ENCODE measurements at regions not wholly inside any gene's neighbourhood (a gene's known extent, or its start where the extent isn't known, plus 50 kb on each side); places are given as distances from the start of the nearest gene placed in this dataset.
A peak's percentile ranks its signal among the peaks of the same experiment; 100 is the strongest.
"Not testable (repeated sequence)": the region's sequence is repeated elsewhere in the genome, so short reads cannot be mapped to it uniquely, and the experiment has no call there.

GRCh38 chr3:83251490-83251889 lies 1490.0 kb upstream of the GBE1 start:
- no peak for DNase-seq (ENCODE audit: low read depth in 2 of 2)

- DNase-seq (ENCODE audit: low read depth in 2 of 2) = no peak
Observed at GRCh38 chr3:83250613-83251012, 1489.2 kb upstream of the GBE1 start.

GRCh38 chr3:83248454-83248853 lies 1487.0 kb upstream of the GBE1 start:
- no peak for DNase-seq (ENCODE audit: low read depth in 2 of 2)

DNA sequence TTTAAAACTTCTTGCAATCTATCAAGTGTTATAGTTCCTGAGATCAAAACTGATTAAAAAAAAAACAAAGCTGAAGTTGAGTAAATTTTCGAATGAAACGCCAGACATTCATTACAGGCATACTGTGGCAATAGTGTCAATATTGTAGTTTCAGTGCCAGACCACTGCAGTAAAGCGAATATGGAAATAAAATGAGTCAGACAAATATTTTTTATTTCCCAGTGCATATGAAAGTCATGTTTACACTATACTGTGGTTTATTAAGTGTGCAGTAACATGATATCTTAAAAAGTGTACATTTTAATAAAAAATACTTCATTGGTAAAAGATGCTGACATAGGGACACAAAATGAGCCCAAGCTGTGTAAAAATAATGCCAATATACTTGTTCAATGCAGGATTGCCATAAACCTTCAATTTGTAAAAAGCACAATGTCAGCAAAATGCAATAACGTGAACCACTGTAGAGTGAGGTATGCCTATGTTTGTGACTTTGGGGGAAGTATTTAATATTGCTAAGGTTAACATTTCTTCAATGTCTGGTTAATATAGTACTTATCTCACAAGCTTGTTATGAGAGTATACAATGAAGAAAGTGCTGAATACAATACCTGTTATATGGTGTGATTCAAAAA lies 1473.9 kb upstream of the GBE1 start:
- DNase-seq (ENCODE audit: low read depth in 2 of 2) = no peak

DNA sequence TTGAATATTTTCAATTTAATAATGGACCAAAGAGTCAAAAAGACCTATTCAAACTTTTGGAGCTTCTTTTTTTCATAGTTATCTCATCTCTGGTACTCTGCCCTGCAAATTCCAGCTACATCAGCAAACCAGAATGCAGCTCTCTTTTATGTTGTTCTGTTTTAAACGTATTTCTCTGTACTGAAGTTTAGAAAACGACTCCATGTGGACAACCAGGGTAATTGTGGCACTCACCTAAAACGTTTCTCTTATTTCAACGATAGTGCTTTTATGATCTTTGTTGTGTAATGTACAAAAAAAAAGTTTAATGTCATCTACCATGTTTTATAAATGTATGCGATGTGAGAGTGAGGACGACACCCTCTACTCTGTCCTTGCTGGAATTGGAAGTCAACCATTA lies 1472.3 kb upstream of the GBE1 start:
- no peak for DNase-seq (ENCODE audit: low read depth in 2 of 2)

GRCh38 chr3:83230841-83231240 lies 1469.4 kb upstream of the GBE1 start:
- no peak for DNase-seq (ENCODE audit: low read depth in 2 of 2)

- no peak for DNase-seq (ENCODE audit: low read depth in 2 of 2)
Observed at GRCh38 chr3:83230376-83230775, 1468.9 kb upstream of the GBE1 start.

DNA sequence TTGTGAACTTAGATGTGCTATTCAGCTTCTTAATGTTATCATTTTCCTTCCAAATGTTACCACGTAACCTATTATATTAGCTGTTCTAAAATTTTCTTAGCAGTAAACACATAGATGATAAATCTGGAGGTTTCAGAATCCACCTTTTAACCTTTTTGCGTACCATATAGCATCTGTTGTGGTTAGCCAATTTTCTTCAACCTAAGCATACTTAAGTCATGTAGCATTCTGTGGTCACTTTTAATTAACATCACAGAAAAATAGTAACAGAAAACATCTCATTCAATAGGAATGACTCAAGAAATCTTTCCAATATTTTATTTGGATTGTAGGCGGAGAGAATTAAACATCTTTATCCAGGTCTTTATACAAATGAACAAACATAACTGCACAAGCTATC lies 1465.3 kb upstream of the GBE1 start:
- DNase-seq (ENCODE audit: low read depth in 2 of 2) = no peak

DNA sequence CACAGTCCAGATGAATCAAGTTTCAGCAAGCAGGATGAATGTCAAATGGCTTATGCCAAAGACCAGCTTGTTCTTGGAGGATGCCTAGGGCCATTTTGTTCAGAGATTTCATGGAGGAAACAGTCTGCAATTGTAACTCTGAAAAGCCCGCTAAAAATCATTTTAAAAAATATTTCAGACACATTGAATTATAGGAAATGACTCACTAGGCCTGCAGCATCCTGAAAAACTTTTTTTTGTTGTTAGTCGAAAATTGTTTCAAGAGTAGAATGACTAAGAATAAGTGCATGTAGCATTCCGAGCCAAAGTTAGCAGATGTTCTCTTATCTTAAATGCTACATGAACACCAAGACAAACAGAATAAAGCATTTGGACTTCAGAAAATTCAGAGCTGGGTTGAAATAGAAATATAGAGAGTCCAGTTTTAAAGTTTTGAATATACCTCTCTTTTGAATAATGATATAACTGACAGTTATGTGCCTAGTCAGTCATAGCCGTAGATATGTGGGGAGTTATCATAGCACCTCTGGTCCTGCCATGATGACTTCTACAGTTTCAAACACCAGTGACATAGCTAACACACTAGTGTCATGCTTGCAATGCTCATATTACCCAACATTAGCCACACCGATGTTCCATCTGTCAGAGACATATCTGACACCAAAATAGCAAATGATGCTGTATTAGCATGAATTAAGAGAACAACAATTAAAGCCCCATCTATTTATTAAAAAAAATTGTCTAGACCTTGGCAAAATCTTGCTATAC lies 1462.8 kb upstream of the GBE1 start:
- DNase-seq (ENCODE audit: low read depth in 2 of 2) = peak in 1 of 2 experiments; percentile 3

DNA sequence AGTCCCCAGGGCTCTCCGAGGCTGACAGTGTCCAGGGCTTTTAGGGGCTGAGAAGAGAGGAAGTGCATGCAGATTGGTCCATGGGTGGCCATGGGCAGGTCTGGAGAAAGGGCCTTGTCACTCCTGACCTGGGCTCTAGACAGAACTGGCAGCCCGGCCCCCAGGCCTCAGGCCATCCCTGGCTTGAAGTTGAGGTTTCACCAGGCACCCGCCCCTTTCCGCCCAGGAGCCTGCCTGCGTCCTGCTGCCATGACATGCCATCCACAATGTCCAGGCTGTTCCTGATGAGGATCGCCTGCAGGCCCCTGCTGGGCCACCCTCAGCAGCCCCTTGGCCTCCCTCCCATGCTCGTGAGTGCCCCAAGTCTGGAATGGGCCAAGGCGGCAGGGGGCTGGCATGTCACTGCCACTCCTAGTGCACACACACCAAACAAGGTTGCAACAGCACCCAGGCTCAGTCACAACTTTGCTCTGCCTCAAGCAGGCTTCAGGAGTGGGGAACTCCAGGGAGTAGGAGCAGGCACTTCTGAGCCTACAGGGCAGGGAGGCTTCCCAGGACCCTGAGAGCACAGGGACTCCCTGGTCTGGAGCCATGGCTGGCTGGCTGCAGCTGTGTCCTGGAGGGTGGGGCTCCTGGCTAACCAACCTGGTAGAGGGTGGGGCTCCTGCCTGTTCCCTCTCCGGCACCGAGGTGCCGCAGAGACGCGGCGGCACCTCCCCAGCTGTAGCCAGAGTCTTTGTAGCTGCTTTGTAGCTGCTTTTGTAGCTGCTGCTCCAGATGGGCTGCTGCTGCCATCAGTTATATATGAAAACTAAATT lies 1457.1 kb upstream of the GBE1 start:
- DNase-seq (ENCODE audit: low read depth in 2 of 2) = no peak

GRCh38 chr3:83217595-83218118 lies 1456.2 kb upstream of the GBE1 start:
- not testable (repeated sequence) for DNase-seq (ENCODE audit: low read depth in 2 of 2)

DNA sequence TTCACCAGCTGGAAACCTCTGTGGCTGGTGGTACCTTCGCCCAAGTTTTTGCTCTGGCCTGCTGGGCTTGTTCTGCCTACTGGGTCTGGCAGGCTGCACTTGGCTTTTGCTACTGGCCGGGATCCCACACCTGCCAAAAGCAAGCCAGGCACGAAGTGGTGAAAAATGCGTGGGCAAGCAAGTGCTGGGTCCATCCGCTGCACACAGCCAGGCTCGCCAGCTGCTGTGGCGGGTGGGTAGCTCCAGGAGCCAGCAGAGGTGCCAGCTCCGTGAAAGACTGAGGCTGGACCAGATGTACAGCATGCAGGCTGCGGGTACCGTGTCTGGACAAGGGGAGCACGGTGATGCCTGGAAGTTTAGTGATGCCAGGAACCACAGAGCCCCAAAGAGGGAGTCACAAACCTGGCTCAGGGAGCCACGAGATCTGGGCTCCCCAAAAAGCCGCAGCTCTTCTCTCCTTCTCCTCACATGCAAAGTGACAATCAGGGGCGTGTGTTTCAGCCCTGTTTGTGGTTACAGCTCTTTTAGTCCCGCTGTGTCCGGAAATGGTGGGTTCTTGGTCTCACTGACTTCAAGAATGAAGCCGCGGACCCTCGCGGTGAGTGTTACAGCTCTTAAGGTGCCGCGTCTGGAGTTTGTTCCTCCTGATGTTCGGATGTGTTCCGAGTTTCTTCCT lies 1455.6 kb upstream of the GBE1 start:
- DNase-seq (ENCODE audit: low read depth in 2 of 2) = no peak

DNA sequence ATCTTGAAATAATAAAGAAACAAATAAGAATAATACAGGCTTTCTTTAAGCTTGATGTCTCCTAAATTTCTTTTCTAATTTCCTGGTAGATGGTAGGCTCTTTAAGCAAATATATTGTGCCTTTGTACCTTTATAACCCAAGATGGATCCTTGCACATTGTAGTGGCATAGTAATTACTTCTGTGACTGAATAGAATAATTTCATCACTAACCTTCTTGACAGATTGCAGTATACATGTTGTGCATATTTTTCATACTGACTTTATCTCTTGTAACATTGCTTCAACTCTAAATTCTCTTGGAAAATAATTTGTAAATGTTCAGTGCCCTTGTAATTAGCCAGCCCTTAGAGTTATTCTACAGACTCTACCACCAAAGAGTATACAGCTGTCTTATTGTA lies 1433.8 kb upstream of the GBE1 start:
- DNase-seq (ENCODE audit: low read depth in 2 of 2) = no peak

GRCh38 chr3:83193526-83193925 lies 1432.1 kb upstream of the GBE1 start:
- peak; percentile 23 to 32 for DNase-seq (ENCODE audit: low read depth in 2 of 2)

DNA sequence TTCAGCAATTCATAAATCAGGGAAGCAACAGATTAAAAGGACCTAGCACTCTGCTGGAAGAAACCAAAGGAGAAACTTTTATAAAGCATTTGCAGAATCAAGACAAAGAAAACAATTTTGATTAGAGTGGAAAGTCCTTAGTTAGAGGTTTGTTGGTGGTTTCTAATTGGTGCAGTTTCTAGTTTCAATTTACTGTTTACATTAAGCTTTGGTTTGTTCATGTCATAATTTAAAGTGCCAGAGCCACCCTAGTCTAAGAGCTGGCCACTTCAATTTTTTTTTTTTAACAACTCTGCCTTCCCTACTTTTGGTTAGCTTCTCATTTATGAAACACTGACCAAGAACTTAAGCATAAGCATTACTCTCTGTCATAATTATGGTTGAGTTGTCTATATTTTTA lies 1428.2 kb upstream of the GBE1 start:
- DNase-seq (ENCODE audit: low read depth in 2 of 2) = no peak

DNA sequence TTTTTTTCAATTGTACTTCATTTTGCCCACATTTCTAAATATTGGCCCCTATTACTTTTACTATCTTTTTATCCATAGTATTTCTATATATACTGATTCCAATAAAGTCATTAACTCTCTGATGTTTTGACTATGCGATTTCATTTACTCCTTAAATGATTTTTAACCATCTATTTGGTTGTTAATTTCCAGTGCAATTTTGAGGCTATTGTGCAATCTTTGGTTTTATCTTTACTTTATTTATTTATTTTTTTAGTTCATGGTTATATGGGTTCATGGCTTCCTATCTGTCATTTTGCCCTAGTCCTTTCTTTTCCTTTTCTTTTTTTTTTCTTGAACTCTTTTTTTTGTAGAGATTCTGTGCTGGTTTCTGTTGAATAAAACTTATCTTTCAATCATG lies 1408.0 kb upstream of the GBE1 start:
- DNase-seq (ENCODE audit: low read depth in 2 of 2) = no peak

- DNase-seq (ENCODE audit: low read depth in 2 of 2) = no peak
Observed at GRCh38 chr3:83150896-83151295, 1389.5 kb upstream of the GBE1 start.

GRCh38 chr3:83140983-83141382 lies 1379.5 kb upstream of the GBE1 start:
- no peak for DNase-seq (ENCODE audit: low read depth in 2 of 2)

GRCh38 chr3:83131236-83131635 lies 1369.8 kb upstream of the GBE1 start:
- DNase-seq (ENCODE audit: low read depth in 2 of 2) = no peak

DNA sequence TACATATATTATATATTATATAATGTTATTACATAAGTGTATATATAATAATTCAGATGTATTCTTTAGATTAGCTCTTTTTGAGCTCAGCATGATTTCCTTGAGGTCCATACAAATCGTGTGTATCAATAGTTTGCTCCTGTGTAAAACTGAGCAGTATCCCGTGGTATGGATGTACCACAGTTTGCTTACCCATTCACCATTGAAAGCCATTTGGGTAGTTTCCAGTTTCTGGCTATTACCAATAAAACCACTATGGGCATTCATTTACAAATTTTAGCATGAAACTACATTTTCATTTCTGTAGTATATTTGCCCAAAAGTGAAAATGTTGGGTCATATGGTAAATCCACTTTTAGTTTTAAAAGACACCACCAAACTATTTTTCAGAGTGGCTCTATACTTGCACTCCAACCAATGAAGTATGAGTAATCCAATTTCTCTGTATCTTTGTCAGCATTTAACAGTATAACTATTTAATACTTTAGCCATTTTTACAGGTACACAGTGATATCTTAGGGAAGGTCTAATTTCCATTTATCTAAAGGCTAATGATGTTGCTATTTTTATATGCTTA lies 1361.4 kb upstream of the GBE1 start:
- DNase-seq (ENCODE audit: low read depth in 2 of 2) = no peak

DNA sequence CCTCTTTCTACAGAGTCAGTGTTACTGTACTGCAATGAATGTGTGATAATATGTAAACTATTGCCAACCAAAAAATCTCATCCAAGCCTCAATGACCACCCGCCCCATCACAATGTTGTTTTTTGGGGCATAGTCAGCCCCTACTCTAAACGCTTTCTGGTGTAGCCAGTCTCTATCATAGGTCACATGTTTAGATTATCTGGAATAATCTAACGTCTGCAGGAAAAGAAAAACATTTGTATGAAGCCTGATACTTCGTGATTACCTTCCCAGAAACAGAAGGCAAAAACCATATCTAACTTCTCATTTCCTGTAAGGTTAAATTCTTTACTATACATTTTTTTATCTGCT lies 1331.8 kb upstream of the GBE1 start:
- DNase-seq (ENCODE audit: low read depth in 2 of 2) = no peak
